ENCODE measurements at regions not wholly inside any gene's neighbourhood (a gene's known extent, or its start where the extent isn't known, plus 50 kb on each side); places are given as distances from the start of the nearest gene placed in this dataset.
A peak's percentile ranks its signal among the peaks of the same experiment; 100 is the strongest.

DNA sequence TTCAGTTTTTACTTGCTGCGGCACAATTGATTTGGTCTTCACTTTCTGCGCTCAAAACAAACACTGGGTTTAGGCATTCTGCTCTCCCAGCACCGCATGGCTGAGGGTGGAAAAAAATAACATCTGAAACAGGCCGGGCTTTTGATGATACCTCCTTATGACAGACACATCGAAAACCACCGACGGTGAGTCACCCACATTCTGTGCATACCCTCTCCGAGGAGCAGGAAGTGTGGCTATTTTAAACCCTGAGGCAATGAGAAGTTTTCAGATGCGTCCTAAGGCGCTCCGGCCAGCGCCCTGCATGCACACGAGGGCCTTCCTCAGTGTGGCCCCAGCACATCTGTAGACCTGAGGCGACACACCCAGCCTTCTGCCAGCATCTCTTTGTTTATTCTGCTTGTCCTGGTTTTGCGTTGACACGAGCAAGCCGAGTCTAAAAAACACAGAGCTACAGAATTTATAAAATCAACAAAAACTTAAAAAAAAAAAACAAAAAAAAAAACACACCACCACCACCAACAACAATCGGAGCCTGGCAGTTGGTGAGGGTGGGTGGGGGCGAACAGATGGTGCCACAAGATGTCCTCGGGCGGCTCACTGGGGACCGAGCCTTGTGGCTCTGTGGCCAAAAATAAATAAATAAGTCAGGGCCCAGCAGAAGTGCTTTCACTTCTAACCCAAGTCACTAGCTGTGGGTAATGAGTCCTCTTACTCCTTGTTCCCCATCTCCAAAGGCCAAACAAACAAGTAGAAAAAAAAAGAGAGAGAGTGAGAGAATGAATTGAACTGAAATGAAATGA, 162.6 kb upstream of the IRF2BP2 start (continued):
- 0 out of 2 replicates have a peak, but pooled peaks have one; percentile 6 for TF ChIP-seq VEZF1 (CRISPR knock-in tag; IDR thresholded peaks at IDR 0.05)
- TF ChIP-seq POLR3A (IDR thresholded peaks at IDR 0.05; ENCODE audit: borderline replicate concordance, extremely low read depth, insufficient read depth, insufficient read length) = no peak
- TF ChIP-seq TOE1 (IDR thresholded peaks at IDR 0.05; ENCODE audit: borderline replicate concordance) = 0 out of 2 replicates have a peak, but pooled peaks have one; percentile 14
- TF ChIP-seq TOE1 (CRISPR knock-in tag; IDR thresholded peaks at IDR 0.05; ENCODE audit: borderline replicate concordance, low read depth) = no peak
- 0 out of 2 replicates have a peak, but pooled peaks have one; percentile 56 for TF ChIP-seq ZNF583 (CRISPR knock-in tag; IDR thresholded peaks at IDR 0.05)
- 0 out of 2 replicates have a peak, but pooled peaks have one; percentile 65 for TF ChIP-seq E2F5 (CRISPR knock-in tag; IDR thresholded peaks at IDR 0.05)
- peak; percentile 60 for TF ChIP-seq CXXC5 (CRISPR knock-in tag; IDR thresholded peaks at IDR 0.05)
- TF ChIP-seq RAD21 (CRISPR knock-in tag; conservative IDR thresholded peaks at IDR 0.05 in 1 of 2, IDR thresholded peaks at IDR 0.05 in 1 of 2) = peak; percentile 7 to 27; a peak in 2 of 4 replicates
- TF ChIP-seq TAF7 (tag; IDR thresholded peaks at IDR 0.05) = peak; percentile 28; the same call in 1 of the 2 replicates
- peak; percentile 95 for TF ChIP-seq JUN (IDR thresholded peaks at IDR 0.05; ENCODE audit: borderline replicate concordance, low read depth, low read length)
- TF ChIP-seq JUN (CRISPR knock-in tag; IDR thresholded peaks at IDR 0.05; ENCODE audit: borderline replicate concordance) = peak; percentile 87; the same call in 1 of the 2 replicates
- no peak for TF ChIP-seq SMARCC2 (IDR thresholded peaks at IDR 0.05; ENCODE audit: low read depth)
- TF ChIP-seq ZNF511 (CRISPR knock-in tag; IDR thresholded peaks at IDR 0.05) = peak; percentile 96
- 0 out of 2 replicates have a peak, but pooled peaks have one; percentile 6 for TF ChIP-seq ZNF444 (CRISPR knock-in tag; IDR thresholded peaks at IDR 0.05)
- peak; percentile 69 for TF ChIP-seq DMBX1 (CRISPR knock-in tag; IDR thresholded peaks at IDR 0.05; ENCODE audit: borderline replicate concordance)
- no peak for TF ChIP-seq ZNF174 (CRISPR knock-in tag; IDR thresholded peaks at IDR 0.05)
- TF ChIP-seq NFRKB (IDR thresholded peaks at IDR 0.05; ENCODE audit: low read depth) = 0 out of 2 replicates have a peak, but pooled peaks have one; percentile 33
- peak; percentile 35; the same call in 1 of the 2 replicates for TF ChIP-seq ELF4 (CRISPR knock-in tag; IDR thresholded peaks at IDR 0.05)
- peak; percentile 87 for TF ChIP-seq SMAD4 (CRISPR knock-in tag; conservative IDR thresholded peaks at IDR 0.05)
- TF ChIP-seq ETV1 (tag; conservative IDR thresholded peaks at IDR 0.05; ENCODE audit: low read depth) = 0 out of 2 replicates have a peak, but pooled peaks have one; percentile 27
- TF ChIP-seq MBD1 (CRISPR knock-in tag; IDR thresholded peaks at IDR 0.05) = peak; percentile 81

Measured in K562 (cell line).